ENCODE measurements at regions not wholly inside any gene's neighbourhood (a gene's known extent, or its start where the extent isn't known, plus 50 kb on each side); places are given as distances from the start of the nearest gene placed in this dataset.
"Not testable (repeated sequence)": the region's sequence is repeated elsewhere in the genome, so short reads cannot be mapped to it uniquely, and the experiment has no call there.

DNA sequence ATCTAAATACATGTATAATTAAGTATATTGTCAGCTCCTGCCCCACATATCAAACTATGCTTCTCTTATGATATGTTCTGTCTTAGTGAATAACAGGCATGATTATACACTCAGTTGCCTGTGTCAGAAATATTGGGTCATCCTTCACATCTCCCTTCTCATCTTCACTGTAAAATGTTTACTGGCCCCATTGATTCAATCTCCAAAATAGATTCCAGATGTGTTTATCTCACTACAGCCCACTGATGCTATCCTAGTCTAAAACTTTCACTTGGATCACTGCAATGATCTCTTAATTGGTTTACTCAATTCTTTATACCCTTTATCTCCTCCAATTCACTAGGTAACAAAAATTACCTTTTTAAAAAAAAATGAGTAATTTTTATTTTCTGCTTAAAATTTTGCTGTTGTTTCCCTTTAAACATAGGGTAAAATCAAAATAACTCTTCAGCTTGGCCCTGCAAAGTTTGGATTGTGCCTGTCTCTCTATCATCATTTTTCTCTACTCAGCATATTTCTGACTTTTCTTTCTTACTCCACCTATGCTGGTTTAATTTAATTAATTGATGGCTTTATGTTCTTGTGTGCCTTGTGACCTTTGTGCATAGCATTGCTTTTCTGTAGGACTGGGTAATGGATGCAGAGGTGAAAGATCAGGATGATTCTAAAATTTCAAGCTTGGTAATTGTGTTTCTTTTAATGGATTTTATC lies 233.9 kb upstream of the FOXP2 start:
- DNase-seq (ENCODE audit: low spot score), result no peak

DNA sequence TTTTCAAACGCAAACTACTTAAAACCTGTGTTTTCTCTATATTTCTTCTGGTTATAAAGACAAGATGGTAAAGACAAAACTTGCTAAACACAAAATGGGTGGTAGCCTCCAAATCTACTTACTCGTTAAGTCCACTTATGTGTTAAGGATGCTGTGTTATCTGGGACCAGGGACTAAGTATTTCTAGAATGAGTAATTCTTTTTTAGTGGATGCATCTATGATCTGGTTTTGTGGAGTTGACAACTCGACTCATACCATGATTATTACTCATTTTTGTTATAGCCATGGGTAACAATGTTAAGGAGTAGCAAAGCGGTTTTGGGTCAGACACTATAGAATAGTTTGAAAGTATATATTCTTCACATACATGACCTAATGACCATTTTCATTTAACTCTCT lies 239.5 kb upstream of the FOXP2 start:
- DNase-seq (ENCODE audit: low spot score), result no peak

DNA sequence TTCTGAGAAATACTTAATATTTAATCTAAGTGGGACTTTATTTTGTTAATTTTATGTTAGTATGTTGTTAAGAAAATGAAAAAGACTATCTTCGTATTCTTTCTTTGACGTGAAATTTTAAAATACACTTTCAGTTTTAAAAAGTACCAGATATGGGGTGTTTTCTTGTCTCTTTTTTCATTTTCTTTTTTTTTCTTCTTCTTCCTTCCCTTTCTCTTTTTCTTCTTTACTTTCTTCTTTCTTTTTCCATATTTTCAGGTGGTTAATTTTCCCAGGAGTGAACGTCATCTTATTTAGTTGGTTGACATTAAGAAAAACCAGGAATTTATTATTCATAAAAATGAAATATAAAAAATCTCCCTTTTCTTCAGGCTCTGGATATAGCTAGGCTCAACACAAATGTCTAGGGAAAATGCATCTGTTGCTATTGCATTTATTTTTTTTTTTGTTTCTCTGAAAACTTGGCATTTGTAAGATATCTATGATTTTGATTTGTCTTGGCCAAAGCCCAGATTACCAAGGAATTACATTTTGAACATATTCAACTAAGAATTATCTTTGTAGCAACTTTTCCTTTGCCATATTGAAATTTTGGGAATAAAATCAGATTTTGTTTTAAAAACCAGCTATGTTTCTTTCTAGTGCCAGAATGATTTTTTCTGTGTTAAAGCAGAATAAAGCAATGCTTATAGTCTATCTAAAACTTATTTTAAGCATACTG lies 241.3 kb upstream of the FOXP2 start:
- DNase-seq (ENCODE audit: low spot score), result no peak

DNA sequence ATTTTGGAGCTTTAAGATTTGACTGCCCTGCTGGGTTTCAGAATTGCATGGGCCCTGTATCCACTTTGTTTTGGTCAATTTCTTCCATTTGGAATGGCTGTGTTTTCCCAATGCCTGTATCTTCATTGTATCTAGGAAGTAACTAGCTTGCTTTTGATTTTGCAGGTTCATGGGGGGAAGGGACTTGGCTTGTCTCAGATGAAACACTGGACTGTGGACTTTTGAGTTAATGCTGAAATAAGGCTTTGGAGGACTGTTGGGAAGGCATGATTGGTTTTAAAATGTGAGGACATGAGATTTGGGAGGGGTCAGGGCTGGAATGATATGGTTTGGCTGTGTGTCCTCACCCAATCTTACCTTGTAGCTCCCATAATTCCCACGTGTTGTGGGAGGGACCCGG lies 245.2 kb upstream of the FOXP2 start:
- DNase-seq (ENCODE audit: low spot score), result not testable (repeated sequence)

DNA sequence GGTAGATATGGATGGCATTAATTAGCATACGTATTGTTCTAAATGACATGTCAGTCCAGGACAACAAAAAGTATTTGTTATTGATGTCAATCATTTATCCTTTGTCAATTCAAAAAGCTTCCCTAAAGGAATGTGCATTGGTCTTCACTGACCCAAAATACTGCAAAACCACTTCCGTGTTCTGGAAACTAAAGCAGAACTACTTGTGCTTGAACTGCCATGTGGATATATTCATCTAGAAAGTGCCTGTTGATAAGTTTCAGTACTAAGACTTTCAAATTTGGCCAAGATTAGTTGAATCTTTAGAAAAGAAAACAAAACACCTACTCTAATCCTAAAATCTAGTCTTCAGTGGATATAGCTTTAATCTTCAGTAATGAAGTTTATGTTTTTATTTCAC lies 242.1 kb upstream of the PPP1R3A start:
- DNase-seq (ENCODE audit: low spot score), result no peak

DNA sequence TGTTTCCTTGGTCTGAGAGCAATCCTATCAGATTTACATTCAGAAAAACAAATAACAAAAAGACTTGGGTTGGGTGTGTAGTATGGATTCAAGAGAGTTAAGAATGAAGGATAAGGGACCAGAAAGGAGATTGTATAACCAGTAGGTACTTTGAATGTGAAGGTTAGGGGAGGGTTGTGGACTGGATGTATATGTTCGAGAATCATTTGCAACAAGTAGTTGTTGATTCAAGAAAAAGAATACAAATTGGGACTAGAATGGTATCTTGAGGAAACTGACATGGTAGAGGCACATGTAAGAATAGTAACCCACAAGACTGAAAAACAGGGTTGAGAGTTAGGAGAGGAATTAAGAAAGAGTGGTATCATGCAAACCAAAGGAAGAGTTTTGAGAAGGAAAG lies 240.0 kb upstream of the PPP1R3A start:
- no peak for DNase-seq (ENCODE audit: low spot score)

DNA sequence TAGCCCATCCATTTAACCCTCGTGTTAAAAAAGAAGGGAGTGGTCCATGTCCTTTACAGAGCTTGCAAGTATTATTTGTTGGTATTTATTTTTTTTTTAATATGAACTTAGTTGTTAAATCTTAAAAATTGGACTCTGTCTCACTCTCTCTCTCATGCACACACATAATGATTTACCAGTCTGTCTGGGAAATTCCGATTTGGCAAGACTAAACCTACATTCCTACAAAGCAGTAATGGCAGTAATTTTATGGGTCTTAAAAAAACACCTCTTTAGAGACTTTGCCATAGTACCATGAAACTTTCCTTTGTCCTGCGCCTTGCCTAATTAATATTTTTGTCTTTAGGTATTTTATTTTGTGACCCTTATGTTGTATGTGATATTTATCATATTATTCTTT lies 239.5 kb upstream of the PPP1R3A start:
- DNase-seq (ENCODE audit: low spot score), result no peak

DNA sequence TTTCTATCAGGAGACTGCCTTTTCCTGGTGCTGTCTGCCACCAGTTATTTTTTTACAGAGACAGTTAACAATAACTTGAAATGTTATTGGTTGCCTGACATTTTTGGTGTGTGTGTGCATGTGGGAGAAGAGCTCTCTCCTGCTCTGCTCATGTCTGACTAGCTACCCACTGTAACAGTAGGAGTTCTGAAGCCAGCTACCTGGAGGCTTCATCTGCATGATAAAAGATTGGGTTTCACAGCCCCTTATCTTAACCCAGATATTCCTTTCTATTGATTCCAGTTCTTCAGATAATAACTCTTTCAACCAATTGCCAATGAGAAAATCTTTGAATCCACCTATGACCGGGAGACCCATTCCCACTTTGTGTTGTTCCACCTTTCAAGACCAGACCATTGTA lies 237.4 kb upstream of the PPP1R3A start:
- DNase-seq (ENCODE audit: low spot score), result no peak

DNA sequence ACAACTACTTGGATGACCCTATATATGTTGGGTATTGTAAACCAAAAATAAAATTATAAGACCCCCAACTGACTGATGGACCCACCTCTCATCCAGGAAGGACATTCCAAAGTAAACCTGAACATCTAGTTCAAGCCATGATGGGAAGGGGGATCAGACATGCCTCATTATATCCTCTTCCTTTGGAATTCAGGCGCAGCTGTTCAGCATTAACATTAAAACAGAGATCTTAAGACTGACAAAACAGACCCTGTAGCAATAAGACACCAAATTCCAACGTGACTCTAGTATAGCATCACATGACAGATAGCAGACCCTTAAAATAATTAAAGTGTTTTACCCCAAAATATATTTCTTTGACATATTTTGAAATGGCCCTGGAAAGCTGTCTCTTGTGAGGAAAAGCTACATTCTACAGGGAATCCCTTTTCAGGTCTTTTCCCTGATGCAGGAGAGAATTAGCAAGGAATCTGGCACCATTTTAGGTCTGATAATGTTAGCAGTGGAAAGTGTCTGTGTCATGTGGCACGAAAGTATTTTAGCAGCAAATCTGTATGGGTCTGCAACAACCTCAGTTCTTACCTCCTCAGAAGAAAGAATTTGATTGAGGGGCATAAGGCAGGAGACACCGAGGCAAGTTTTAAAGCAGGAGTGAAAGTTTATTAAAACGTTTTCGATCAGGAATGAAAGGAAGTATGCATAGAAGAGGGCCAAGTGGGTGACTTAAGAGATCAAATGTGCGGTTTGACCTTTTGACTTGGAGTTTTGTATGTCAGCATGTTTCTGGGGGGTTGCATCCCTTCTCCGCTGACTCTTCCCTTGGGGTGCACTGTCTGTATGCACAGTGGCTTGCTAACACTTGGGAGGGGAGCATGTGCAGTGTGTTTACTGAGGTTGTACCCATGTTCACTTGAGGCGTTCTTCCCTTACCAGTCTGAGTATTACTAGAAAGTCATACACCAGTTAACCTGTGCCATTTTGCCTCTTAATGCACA lies 236.6 kb upstream of the PPP1R3A start:
- no peak for DNase-seq (ENCODE audit: low spot score)

DNA sequence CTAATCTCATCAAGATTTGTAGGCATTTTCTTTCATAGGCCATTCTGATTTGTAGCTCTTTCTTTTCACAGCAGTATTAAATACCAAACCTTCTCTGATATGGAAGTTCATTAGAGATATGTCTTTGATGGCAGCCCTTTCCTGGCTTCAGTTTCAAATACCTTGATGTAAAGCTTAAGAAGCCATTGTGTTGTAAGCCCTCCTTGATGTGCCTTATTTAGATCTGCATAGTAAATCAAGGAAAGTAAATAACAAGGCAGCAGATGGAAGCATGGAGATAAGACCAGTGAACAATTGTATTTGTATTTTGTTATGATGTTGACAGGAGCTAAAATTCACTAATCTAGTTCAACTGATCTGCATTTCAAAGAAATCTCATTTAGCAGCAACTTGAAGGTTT lies 234.9 kb upstream of the PPP1R3A start:
- DNase-seq (ENCODE audit: low spot score), result no peak

DNA sequence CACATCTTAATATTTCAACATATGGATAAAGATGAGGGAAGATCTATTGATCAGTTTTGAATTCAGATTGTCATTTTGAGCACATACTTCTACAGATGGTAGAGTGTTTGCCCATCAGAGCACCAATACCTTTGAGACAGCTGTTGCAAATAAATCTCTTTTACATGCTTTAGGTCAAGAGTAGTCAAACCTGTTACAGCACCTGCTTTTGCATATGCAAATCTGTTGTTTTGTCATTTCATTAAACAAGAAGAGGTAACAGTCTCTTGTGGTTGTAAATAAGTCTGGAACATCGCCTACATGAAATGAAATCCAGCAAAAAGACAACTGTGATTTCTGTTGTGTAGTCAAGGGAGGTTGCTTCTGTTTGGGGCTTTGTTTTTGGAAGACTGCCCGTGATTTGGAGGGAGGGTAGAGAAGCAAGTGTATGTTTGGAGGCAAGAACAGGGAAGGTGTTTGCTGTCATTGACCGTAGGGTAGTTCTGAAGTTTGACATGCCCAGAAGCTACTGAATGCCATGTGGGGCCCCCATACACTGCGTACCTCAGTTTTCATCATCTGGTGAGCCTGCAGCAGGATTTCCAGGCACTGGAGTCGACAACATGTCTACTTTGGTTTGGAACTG lies 233.6 kb upstream of the PPP1R3A start:
- DNase-seq (ENCODE audit: low spot score), result no peak

DNA sequence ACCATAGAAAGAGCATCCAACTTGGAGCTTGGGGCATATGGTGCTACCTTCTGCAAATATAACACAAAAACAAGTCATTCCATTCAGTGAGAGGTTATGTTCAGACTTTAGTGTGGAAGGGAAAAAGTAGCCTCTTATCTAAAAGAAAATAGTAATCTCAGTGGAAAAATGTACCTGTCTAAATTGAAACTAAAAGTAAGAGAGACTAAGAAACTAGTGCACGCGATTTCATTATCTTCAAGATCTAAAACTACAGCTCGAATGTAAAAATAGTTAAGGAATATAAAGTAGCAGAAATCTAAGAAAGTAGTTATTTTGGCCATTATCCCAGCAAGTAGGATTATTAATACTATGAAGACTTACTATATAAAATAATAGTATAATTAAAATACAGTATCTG lies 233.0 kb upstream of the PPP1R3A start:
- DNase-seq (ENCODE audit: low spot score), result no peak

DNA sequence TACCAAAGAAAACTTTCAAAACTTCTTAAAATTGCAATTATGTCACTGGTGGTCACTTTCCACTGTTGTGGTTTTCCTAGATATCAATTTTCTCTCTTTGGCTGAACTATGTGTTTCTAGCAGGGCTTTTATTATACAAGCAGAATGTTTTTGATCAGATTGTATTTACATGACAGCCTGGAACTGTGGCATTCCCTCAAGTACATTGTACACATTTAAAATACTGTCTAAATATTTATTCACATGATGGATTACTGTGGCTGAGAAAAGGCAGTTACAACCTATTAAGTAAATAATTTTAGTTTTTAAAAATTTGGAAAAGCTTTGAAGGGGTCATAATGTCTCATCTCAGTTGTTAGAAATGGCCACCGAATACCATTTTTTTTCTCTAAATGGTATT lies 231.9 kb upstream of the PPP1R3A start:
- DNase-seq (ENCODE audit: low spot score), result no peak

DNA sequence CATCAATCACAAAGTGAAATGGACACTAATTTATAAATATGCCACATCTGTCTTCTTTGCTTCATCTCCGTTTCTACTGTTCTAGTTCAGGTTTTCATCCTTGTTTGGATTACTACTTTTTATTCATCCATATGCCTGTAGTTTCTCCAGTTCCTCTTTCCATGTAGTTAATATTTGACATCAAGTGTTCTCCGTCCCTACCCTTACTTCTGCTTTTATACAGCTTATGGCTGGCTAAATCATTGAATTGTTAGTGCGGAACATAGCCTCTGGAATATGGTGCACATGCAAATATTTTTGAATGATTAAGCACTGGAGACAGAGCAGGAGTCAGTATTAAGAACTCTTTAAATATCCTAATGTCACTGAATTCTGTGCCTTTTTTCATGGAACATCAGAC lies 230.0 kb upstream of the PPP1R3A start:
- no peak for DNase-seq (ENCODE audit: low spot score)

DNA sequence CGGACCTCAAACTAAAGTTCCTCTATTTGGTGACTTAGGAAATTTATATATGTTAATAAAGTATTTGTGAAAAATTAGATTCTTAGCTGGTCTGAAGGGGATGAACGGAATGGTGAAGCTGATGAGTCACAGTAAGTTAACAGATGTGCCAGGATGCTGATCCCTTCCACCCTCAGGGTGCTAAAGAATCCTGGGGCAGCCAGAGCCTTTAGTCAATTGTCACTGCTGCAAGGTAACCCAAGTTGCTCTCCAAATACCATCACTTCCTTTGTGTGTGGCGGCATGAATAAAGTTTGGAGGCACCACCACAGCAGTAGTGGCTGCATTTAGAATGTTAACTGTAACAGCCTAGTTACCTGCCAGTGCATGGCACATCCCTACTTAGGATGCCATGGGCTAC lies 222.6 kb upstream of the PPP1R3A start:
- no peak for DNase-seq (ENCODE audit: low spot score)

DNA sequence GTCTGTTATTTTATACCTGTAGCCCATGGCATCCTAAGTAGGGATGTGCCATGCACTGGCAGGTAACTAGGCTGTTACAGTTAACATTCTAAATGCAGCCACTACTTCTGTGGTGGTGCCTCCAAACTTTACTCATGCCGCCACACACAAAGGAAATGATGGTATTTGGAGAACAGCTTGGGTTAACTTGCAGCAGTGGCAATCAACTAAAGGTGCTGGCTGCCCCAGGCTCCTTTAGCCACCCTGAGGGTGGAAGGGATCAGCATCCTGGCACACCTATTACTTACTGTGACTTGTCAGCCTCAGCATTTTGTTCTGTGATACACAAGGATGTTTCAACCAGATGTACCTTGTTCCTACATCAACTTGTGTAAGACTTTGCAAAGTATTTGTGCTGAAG lies 221.8 kb upstream of the PPP1R3A start:
- no peak for DNase-seq (ENCODE audit: low spot score)

DNA sequence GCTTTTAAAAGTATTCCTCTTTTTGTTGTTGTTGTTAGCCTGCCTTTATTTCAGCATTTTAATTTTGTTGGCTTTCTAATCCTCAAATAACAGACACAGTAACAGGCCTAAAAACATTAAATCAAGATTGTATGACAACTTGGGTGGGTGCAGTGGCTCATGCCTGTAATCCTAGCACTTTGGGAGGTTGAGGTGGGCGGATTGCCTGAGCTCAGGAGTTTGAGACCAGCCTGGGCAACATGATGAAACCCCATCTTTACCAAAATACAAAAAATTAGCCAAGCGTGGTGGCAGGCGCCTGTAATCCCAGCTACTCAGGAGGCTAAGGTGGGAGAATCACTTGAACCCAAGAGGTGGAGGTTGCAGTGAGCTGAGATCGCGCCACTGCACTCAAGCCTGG lies 220.9 kb upstream of the PPP1R3A start:
- DNase-seq (ENCODE audit: low spot score), result not testable (repeated sequence)

DNA sequence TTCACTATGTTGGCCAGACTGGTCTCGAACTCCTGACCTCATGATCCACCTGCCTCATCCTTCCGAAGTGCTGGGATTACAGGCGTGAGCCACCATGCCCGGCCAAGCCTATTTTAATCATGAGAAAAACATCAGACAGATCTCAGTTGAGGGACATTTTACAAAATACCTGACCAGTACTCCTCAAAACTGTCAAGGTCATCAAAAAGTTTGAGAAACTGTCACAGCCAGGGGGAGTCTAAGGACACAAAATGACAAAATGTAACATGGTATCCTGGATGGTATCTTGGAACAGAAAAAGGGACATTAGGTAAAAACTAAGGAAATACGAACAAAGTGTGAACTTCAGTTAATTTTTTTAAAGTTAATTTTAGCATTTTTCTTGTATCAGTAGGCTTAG lies 219.8 kb upstream of the PPP1R3A start:
- DNase-seq (ENCODE audit: low spot score), result no peak

DNA sequence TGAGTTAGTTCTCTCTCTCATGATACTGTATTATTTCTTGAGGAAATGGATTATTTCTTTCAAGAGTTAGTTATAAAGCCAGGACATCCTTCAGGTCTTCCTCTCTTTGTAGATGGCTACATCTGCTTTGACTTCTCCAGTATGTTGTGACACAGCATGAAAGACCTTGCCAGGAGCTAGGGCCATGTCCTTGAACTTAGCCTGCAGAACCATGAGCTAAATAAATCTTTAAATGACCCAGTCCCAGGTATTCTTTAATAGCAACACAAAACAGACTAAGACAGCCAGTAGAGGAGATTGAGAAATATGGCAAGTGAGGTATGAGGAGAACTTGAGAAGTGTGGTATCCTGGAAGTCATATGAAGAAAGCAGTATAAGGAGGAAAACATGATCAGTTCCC lies 214.9 kb upstream of the PPP1R3A start:
- DNase-seq (ENCODE audit: low spot score), result no peak

DNA sequence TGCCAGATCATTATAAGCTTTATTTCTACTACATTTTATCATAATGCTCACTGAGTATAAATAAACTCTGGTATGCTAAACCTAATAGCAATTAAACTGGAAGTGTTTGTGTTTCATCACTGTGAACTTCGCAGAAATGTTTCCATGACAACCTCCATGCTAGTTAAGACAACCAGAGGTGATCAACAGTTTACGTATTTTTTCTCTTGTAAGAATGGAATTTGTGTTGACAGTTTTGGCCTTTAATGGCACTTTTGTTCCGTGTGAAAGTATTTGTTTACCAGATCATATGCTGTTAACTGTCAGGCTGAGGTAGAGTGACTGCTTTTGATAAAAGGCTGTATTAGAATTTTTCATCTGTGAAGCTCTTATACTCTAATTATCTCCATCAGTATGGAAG lies 212.1 kb upstream of the PPP1R3A start:
- DNase-seq (ENCODE audit: low spot score), result no peak

DNA sequence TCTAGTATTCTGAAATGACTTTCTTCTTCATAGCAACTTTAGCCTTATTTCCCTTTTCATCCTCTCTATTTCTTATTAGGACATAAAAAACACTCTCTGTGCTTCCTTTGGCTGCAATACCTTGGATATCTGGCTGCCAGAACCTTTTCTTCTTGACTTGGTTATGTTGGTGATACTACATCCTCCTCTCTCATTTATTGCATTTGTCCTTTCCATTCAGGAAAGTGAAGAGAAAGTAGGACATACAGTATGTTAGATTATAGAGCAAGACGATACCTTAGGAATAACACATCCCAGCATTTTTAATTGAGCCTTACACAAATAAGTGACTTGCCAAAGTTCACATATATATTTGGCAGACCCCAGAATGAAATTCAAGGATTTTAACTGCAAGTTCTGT lies 210.1 kb upstream of the PPP1R3A start:
- DNase-seq (ENCODE audit: low spot score), result no peak

DNA sequence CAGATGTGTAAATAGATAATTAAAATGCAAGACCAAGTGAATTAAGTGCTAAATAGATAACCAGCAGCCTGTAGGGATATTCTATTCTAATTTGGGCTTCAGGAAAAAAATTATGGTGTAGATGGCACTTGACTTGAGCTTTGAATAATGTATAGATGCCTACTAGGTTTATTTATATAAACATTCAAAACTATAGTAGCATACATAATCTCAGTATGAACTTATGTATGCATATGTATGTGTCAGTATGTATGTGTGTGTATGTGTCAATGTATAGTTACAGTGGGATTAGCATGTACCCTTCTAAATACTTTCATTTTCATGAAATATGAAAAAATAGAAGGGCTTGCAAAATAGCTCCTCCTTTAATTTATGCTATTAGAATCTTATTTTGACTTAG lies 207.3 kb upstream of the PPP1R3A start:
- DNase-seq (ENCODE audit: low spot score), result no peak

All from CD4-positive, alpha-beta T cell treated with Interleukin-6 at 100 ng/mL for 8 hours (primary cell).